GM23338 (cell line): ENCODE measurements at regions not wholly inside any gene's neighbourhood (a gene's known extent, or its start where the extent isn't known, plus 50 kb on each side); places are given as distances from the start of the nearest gene placed in this dataset.

ENCODE experiments used
- ATAC-seq: fragments of 200-7000 bp; cut with Tn5 transposase; 3 replicates; pipeline ENCODE4 v1.9.1; 2020
- DNase-seq: peaks from one replicate; pipeline ENCODE4 v3.0.0-alpha.2; 2015; ENCODE audit warnings: low spot score
- H2AFZ ChIP-seq: fragments of 200-600 bp; sonication (generic); 2 replicates; pipeline ENCODE4 v1.8.0; 2016; ENCODE audit warnings: antibody characterized with exemption, mild to moderate bottlenecking, moderate library complexity
- H3F3A ChIP-seq: fragments of 200-600 bp; sonication (generic); replicated peaks from 2 replicates; pipeline ENCODE4 v1.8.0; 2017; ENCODE audit warnings: antibody characterized with exemption, mixed run types, low read depth
- H3K27ac ChIP-seq: fragments of 200-600 bp; sonication (generic); 2 replicates; pipeline ENCODE4 v1.6.1; 2016; ENCODE audit warnings: low read depth
- H3K27me3 ChIP-seq: fragments of 200-600 bp; sonication (generic); 2 replicates; pipeline ENCODE4 v1.8.0; 2016; ENCODE audit warnings: mild to moderate bottlenecking, mixed run types, moderate library complexity; ENCODE audit not compliant: insufficient read depth
- H3K36me3 ChIP-seq: fragments of 200-600 bp; sonication (generic); 2 replicates; pipeline ENCODE4 v1.8.0; 2016; ENCODE audit warnings: mild to moderate bottlenecking; ENCODE audit not compliant: insufficient read depth
- H3K4me1 ChIP-seq: fragments of 200-600 bp; sonication (generic); 2 replicates; pipeline ENCODE4 v1.8.0; 2016; ENCODE audit warnings: mild to moderate bottlenecking, moderate library complexity; ENCODE audit not compliant: insufficient read depth
- H3K4me2 ChIP-seq: fragments of 200-600 bp; sonication (generic); 2 replicates; pipeline ENCODE4 v1.7.1; 2017; ENCODE audit warnings: mixed run types
- H3K4me3 ChIP-seq: fragments of 200-600 bp; sonication (generic); 2 replicates; pipeline ENCODE4 v1.6.1; 2016; ENCODE audit warnings: mixed run types
- H3K79me2 ChIP-seq: fragments of 200-600 bp; sonication (generic); replicated peaks from 2 replicates; pipeline ENCODE4 v1.8.0; 2017; ENCODE audit warnings: mild to moderate bottlenecking; ENCODE audit not compliant: insufficient read depth
- H3K9me2 ChIP-seq: fragments of 200-600 bp; sonication (generic); 2 replicates; pipeline ENCODE4 v1.8.0; 2017; ENCODE audit not compliant: insufficient read depth
- H4K20me1 ChIP-seq: fragments of 200-600 bp; sonication (generic); replicated peaks from 2 replicates; pipeline ENCODE4 v1.8.0; 2017; ENCODE audit warnings: mild to moderate bottlenecking; ENCODE audit not compliant: insufficient read depth
- H3K27ac Mint-ChIP-seq: 2 replicates; pipeline ENCODE4 v1.8.0; 2020; ENCODE audit warnings: inconsistent platforms, mild to moderate bottlenecking, moderate library complexity, mixed read lengths
- H3K27me3 Mint-ChIP-seq: 3 replicates; pipeline ENCODE4 v1.8.0; 2022; ENCODE audit warnings: low read depth, mild to moderate bottlenecking, moderate library complexity, mixed read lengths, inconsistent platforms; ENCODE audit not compliant: insufficient read depth, poor library complexity
- H3K36me3 Mint-ChIP-seq: 3 replicates; pipeline ENCODE4 v1.8.0; 2021; ENCODE audit warnings: low read depth, mild to moderate bottlenecking, inconsistent platforms, moderate library complexity, mixed read lengths
- H3K4me1 Mint-ChIP-seq: 3 replicates; pipeline ENCODE4 v1.8.0; 2020; ENCODE audit warnings: mild to moderate bottlenecking, inconsistent platforms, mixed read lengths
- H3K4me3 Mint-ChIP-seq: 3 replicates; pipeline ENCODE4 v1.8.0; 2021; ENCODE audit warnings: moderate library complexity, mild to moderate bottlenecking, inconsistent platforms, mixed read lengths
- H3K9me3 Mint-ChIP-seq: 3 replicates; pipeline ENCODE4 v1.8.0; 2020; ENCODE audit warnings: moderate library complexity, mild to moderate bottlenecking, inconsistent platforms, mixed read lengths
- JUNB ChIP-seq: IDR thresholded peaks from one replicate; pipeline ENCODE4 v1.6.1; 2016; ENCODE audit warnings: antibody characterized with exemption; ENCODE audit not compliant: unreplicated experiment
- NANOG ChIP-seq: IDR thresholded peaks from 2 replicates; pipeline ENCODE4 v1.6.1; 2016; ENCODE audit warnings: antibody characterized with exemption, borderline replicate concordance
- REST ChIP-seq: IDR thresholded peaks from one replicate; pipeline ENCODE4 v1.6.1; 2018; ENCODE audit warnings: antibody characterized with exemption; ENCODE audit not compliant: unreplicated experiment
- STAT1 ChIP-seq: IDR thresholded peaks from one replicate; pipeline ENCODE4 v1.6.1; 2016; ENCODE audit warnings: antibody characterized with exemption; ENCODE audit not compliant: unreplicated experiment
- ZNF331 ChIP-seq: fragments of 250-450 bp; sonication (Bioruptor Pico); IDR thresholded peaks from 2 replicates; pipeline ENCODE4 v1.5.0; 2020; ENCODE audit warnings: low read depth, mild to moderate bottlenecking, moderate library complexity
- ZNF462 ChIP-seq: fragments of 250-450 bp; sonication (Bioruptor Pico); IDR thresholded peaks from 2 replicates; pipeline ENCODE4 v1.5.0; 2020; ENCODE audit warnings: mild to moderate bottlenecking, moderate library complexity
- TF ChIP-seq, protein P1 (sequence below): IDR thresholded peaks from 2 replicates; pipeline ENCODE4 v1.6.1; 2016; ENCODE audit warnings: antibody characterized with exemption
- TF ChIP-seq, protein P2 (sequence below), 2 experiments: fragments of 200-600 bp in 1 of 2; sonication (generic) in 1 of 2; conservative IDR thresholded peaks; 2 replicates each; pipeline versions ENCODE4 v1.5.1 to v1.6.1; 2016 to 2017; ENCODE audit warnings: antibody characterized with exemption in 2 of 2, low read depth in 2 of 2, mild to moderate bottlenecking in 2 of 2, moderate library complexity in 1 of 2

DNA sequence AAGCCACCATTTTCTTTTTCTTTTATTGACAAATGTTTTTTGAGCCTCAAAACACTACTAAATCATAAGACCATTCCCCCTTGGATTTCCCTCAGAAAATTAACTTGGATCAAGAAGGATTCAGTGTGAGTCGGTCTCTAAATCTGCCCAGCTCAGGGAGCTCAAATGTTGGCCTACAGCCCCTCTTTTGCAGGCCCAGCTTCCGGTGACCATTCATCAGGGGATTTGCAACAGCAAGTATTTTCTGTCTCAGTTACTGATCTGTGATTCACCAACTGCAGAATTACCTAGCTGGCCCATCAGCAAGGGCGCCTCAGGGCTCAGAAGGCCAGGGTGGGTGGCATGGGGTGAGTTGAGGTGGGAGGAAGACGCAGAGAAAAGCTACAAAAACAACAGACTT is 318.1 kb downstream of the CDC5L start:
- Histone ChIP-seq H3F3A (no peaks in the 10 kb centered on the region), H3K27me3 (no peaks in the 10 kb centered on the region), H3K79me2 (no peaks in the 10 kb centered on the region), H3K4me1 (0 out of 2 replicates have a peak, but pooled peaks cover 3% of the 10 kb centered on the region), H3K4me3 (no peak overlapping the region), H3K27ac (no peak overlapping the region), H2AFZ (no peak overlapping the region; the same call in 1 of the 2 replicates), H3K4me2 (no peak overlapping the region), H3K9me2 (peaks cover 8% of the 10 kb centered on the region; the same call in 1 of the 2 replicates), H4K20me1 (no peaks in the 10 kb centered on the region), H3K36me3 (no peaks in the 10 kb centered on the region)
- Mint-ChIP-seq H3K27me3 (peaks cover 10% of the 10 kb centered on the region), H3K9me3 (peaks cover 2% of the 10 kb centered on the region; the same call in 1 of the 3 replicates), H3K4me1 (peaks cover 13% of the 10 kb centered on the region), H3K27ac (0 out of 2 replicates have a peak overlapping the region, but pooled peaks have one; percentile 30), H3K36me3 (no peaks in the 10 kb centered on the region), H3K4me3 (no peak overlapping the region)
- DNase-seq (no peak), ATAC-seq (no peak)
- TF ChIP-seq JUNB = no peak
- no peak for TF ChIP-seq NANOG
- TF ChIP-seq ZNF462 (CRISPR knock-in tag) = no peak
- no peak for TF ChIP-seq ZNF331 (CRISPR knock-in tag)
- TF ChIP-seq, protein P1, sequence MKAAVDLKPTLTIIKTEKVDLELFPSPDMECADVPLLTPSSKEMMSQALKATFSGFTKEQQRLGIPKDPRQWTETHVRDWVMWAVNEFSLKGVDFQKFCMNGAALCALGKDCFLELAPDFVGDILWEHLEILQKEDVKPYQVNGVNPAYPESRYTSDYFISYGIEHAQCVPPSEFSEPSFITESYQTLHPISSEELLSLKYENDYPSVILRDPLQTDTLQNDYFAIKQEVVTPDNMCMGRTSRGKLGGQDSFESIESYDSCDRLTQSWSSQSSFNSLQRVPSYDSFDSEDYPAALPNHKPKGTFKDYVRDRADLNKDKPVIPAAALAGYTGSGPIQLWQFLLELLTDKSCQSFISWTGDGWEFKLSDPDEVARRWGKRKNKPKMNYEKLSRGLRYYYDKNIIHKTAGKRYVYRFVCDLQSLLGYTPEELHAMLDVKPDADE = no peak
- no peak for TF ChIP-seq REST
- no peak for TF ChIP-seq STAT1
- TF ChIP-seq, protein P2, sequence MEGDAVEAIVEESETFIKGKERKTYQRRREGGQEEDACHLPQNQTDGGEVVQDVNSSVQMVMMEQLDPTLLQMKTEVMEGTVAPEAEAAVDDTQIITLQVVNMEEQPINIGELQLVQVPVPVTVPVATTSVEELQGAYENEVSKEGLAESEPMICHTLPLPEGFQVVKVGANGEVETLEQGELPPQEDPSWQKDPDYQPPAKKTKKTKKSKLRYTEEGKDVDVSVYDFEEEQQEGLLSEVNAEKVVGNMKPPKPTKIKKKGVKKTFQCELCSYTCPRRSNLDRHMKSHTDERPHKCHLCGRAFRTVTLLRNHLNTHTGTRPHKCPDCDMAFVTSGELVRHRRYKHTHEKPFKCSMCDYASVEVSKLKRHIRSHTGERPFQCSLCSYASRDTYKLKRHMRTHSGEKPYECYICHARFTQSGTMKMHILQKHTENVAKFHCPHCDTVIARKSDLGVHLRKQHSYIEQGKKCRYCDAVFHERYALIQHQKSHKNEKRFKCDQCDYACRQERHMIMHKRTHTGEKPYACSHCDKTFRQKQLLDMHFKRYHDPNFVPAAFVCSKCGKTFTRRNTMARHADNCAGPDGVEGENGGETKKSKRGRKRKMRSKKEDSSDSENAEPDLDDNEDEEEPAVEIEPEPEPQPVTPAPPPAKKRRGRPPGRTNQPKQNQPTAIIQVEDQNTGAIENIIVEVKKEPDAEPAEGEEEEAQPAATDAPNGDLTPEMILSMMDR (conservative IDR thresholded peaks at IDR 0.05; ENCODE audit: low read depth in 2 of 2) = no peak
